ENCODE measurements at regions not wholly inside any gene's neighbourhood (a gene's known extent, or its start where the extent isn't known, plus 50 kb on each side); places are given as distances from the start of the nearest gene placed in this dataset.
A peak's percentile ranks its signal among the peaks of the same experiment; 100 is the strongest.

DNA sequence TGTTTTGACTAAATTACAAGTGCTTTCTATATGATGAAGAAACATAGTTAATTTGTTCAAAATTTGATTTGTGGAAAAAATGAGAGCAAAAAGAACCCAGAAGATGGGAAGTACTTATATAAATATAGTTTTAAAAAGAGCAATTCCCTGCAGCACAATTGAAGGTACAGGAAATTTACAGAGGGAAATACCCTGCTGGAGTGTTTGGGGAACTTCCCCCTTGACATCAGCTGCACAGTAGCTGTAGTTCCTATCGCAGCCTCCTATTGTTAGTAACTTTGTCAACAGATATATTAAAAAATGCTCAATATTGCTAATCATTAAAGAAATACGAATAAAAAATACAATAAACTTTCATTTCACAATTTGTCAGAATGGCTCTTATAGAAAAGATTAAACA is 1118.8 kb upstream of the ZEB2 start:
- DNase-seq (ENCODE audit: low spot score), result peak; percentile 10

DNA sequence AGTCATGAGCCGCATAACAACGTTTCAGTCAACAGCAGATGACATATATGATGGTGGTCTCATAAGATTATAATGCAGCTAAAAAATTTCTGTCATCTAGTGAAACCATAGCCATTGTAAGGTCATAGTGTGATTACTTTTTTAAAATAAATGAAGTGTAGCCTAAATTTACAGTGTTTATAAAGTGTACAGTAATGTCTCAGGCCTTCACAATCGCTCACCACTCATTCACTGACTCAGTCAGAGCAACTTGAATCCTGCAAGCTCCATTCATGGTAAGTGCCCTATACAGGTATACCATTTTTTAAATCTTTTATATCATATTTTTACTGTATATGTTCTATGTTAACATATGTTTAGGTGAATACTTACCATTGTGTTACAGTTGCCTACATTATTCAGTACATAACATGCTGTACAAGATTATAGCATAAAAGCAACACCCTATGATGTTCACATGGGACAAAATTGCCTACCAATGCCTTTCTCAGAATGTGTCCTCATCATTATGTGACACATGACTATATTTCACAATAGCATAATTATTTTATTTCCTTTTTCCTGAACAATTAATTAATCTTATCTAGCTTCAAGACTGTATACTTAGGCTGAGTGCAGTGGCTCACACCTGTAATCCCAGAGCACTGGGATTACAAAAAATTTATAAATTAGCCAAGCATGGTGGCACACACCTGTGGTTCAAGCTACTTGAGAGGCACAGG is 1115.9 kb upstream of the ZEB2 start:
- DNase-seq (ENCODE audit: low spot score), result no peak

DNA sequence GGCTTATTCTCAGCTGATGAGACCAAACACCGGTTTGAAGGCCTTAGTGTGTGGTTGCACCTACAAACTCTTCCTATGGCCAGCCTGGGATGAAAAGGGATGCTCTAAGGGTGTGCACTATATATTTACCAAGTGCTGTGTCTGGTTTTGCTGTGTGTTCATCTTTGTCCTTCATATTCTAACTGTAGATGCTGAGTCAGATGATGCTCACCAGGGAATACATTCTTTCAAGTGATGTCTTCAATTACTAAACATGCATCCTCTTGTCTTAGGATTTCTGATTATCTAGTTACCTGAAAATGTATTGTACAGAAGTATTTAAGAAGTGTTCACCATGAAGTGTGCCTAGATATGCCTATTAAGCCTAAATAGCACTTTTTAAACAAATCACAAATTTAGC is 1111.6 kb upstream of the ZEB2 start:
- no peak for DNase-seq (ENCODE audit: low spot score)

DNA sequence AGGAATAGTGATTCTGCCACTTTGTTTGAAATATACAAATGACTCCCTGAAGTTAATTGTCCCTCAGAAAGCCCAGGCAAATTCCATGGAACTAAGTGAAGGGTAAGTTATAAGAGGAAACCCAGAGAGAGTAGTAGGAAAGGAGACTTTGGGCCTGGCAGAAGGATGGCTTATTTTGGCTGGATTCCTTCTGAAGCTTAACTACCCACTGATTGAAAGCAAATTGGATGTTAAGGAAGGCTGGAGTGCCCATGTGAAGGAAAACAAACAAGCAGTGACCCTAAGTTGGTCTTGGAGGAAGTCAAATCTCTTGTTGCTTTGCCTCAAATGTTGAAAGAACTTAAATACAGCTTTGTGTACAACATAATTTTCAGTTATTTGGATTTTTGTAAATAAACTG is 1106.4 kb upstream of the ZEB2 start:
- no peak for DNase-seq (ENCODE audit: low spot score)

DNA sequence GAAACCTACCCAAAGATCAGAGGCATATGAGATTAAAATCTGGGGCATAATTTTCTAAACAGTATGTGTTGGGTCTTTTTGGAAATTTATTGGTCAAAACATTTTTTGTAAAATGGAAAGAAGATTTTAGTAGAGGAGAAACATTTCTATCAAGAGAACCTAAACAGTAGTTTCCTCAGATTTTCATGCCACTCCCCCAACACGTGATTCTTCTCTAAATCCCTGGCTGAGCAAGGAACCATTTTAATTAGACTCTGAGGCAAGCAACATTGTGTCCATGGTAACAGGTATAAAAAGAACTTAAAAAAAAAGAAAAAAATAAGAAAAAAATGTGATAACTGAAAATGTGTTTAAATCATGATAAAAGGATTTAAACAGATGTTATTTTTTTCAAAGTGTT is 1105.2 kb upstream of the ZEB2 start:
- DNase-seq (ENCODE audit: low spot score), result no peak

DNA sequence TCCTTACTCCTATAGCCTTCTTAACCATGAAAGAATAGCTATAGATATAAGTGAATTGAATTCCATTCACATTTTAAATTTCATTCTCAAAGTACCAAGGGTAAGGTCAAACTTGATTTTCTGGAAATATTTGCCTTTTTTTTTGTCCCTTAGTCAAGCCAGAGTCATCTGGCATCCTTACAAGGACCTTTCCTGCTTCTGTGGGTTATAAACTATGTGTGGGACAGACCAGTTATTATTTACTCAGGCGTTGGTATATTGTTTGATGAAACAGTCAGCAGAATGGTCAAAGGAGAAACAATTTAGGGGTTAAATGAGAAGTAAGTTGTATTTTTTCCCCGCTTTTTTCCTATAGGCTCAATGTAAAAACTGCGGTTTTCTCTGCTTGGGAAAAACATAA is 1103.2 kb upstream of the ZEB2 start:
- no peak for DNase-seq (ENCODE audit: low spot score)

DNA sequence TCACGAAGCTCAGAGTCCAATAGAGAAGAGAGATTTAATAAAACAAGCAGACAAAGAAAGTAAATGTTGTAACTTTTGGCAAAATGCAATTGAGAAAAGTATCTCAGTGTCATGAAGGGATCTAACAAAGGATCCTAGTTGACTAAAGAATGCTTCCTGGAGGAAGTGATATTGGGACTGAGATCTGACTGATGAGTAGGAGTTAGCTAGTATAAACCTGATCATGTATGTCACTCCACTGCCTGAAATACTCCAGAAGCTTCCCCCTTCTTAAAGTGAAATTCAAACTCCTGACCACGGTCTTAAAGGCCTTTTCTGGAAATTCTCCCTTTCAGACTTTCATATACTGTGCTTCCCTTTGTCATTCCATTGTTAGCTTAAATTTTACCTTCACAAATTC is 1102.4 kb upstream of the ZEB2 start:
- DNase-seq (ENCODE audit: low spot score), result no peak

DNA sequence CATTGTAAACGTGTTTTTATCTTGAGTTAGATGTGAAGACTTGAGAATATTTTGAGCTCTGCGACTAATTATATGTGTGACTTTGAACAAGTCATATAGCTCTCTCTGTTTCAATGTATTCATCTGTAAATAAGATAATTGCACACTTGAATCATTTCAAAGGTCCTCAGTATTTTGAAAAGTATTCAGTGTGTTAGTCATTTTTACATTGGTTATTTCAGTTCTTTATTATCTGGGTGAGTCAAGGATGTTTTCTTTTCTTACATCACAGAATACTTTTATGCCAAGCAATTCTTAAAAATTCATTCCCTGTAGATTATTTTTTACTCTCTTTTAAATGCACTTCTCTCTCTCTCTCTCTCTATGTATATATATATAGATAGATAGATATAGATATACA is 1098.0 kb upstream of the ZEB2 start:
- no peak for DNase-seq (ENCODE audit: low spot score)

DNA sequence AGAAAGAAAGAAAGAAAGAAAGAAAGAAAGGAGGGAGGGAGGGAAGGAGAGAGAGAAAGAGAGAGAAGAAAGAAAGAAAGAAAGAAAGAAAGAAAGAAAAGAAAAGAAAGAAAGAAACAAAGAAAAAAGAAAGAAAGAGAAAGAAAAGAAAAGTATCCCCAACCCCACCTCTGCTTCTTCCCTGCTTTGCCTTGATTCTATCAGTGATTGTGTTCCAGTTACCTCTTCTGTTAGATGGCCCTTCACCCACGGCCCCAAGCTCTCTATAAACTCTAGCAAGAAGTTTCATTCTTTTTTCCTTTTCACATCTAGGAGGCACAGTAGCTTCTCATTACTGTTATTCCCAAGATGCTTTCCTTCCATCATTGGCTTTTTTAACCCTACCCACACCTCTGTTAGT is 1097.5 kb upstream of the ZEB2 start:
- no peak for DNase-seq (ENCODE audit: low spot score)

DNA sequence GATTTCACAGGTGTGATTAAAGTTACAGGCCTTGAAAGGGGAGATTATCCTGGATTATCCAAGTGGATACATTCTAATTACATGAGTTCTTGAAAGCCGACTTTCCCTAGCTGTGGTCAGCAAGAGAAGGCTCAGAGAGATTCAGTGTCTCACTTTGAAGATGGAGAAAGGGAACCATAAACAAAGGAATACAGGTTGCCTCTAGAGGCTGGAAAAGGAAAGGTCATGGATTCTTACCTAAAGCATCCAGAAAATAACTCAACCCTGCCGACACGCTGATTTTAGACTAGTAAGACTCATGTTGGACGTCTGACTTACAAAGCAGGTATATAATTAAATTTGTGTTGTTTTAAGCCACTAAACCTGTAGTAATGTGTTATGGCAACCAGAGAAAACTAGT is 1095.7 kb upstream of the ZEB2 start:
- no peak for DNase-seq (ENCODE audit: low spot score)

DNA sequence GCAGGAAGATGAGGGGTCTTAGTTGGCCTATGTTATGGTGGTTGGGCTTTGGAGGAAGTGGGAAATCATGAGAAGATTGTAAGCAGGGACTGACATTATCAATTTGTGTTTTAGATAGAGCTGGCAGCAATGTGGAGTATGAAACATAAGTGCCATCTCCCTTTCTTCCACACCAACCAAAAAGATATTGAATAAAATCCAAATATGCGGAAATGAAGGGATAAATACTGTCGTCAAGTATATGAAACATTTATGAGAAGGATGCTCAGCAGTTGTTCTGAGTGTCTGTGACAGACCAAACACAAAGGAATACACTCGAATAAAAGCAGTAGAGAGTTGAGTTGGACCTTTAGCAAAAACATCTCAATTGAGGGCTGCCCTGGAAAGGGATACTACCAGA is 1090.0 kb upstream of the ZEB2 start:
- DNase-seq (ENCODE audit: low spot score), result no peak

DNA sequence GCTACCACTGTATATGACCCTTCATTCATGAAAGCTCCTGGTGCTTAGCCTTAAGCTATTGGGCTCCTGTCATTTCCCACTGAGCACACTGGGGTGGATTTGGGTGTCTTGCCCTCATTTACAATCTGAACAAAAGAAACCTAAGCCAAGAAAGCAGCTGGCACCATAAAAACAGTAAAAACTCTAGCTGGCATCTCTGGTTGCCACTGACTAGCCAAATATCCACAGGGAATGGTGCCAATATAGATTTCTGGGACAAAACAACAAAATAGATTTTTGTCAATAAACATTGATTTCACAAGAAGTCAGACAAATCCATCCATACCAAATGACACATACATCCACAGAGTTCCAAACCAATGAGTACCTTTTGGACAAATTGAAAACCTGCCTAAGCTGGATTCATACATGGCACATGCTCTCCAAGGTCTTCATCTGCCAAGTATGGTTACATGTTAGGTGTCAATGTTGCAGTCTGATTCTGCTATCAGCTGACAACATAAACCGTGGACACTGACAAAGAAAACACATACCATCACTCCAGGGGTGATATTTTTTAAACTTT is 1081.5 kb upstream of the ZEB2 start:
- no peak for DNase-seq (ENCODE audit: low spot score)

DNA sequence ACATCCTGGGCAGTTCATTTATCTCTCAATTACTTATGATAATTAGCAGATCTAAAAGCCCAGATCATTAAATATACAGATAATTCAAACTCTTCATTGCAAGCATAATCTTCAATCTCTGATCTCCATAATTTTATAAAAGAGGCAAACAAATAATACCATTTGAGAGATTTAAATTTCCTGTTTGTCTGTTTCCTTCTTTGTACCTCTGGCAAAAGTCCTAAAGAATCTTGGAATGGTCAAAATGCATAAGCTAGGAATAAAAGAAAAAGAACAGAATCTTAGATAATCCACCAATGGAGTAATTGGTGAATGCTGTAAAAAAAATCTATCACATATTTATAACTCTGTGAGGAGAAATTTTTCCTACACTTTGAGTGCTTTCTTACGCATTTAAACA is 1080.9 kb upstream of the ZEB2 start:
- DNase-seq (ENCODE audit: low spot score), result no peak

DNA sequence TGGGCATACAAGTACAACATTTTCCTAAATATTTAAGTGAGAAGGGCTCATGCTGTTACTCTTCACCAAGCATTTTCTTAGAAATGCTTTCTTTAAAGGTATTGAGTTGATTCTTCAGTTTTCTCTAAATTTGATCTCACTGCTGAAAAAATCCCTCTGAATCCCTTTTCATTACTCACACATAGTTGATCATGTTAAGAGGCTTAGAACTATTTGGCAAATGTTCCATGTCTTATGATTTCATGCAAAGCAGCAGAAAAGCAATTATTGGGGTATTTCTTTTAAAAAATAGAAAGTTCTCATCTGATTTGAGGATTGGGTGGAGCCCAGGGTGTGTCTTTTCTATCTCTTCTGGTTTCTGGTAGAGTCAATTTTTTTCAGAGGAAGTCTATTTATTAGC is 1079.8 kb upstream of the ZEB2 start:
- no peak for DNase-seq (ENCODE audit: low spot score)

DNA sequence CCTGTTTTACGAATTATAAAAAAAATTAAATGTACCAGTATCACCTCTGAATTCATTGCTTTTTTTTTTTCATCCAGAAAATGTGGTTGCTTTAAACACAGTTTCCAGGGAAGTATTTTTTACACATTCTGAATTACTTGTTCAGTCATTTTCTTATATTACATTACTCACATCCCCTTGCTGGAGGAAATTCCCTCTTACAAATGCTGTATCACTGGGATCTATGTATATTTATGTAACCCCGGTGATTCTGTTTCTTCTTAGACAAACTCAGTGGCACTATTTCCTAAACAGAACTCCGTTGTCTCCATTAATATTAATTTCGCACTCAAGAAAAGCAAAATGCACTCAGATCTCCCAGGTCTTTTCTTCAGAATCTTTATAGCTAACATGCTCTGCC is 1078.5 kb upstream of the ZEB2 start:
- no peak for DNase-seq (ENCODE audit: low spot score)

DNA sequence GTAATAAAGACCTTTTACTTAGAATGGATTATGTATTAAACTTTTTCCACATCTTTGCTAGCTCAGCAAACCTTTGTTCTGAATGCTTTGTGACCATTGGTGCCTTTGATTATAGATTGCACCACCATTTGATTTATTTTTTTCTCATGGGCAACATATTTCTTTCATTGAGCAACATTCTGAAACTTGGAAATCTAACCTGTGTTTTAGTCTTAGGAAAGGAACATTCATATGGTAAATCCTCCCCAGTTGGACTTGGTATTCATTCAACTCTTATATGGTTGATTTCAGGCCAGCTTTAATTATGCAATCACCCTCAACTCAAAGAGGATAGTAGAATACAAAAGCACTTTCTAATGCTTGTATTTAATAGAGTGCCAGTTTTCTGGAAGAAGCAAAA is 1077.9 kb upstream of the ZEB2 start:
- no peak for DNase-seq (ENCODE audit: low spot score)

DNA sequence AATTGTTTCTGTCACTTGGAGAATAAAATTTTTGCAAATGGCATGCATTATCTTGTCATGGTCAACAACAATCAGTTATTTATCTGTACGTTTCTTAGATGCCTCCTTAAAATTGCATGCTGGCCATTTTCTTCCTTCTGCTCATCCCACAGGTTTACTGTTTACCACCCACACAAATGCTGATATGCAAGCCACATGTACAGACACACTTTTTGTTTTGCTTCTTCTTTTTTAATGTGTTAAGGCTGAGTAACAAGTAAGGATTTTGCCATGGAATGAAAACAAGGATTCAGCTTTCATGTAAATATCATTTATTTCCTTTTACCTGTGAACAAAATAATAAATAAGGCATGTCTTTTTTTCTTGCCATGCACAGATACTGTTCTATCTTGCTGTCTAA is 1077.1 kb upstream of the ZEB2 start:
- DNase-seq (ENCODE audit: low spot score), result no peak

DNA sequence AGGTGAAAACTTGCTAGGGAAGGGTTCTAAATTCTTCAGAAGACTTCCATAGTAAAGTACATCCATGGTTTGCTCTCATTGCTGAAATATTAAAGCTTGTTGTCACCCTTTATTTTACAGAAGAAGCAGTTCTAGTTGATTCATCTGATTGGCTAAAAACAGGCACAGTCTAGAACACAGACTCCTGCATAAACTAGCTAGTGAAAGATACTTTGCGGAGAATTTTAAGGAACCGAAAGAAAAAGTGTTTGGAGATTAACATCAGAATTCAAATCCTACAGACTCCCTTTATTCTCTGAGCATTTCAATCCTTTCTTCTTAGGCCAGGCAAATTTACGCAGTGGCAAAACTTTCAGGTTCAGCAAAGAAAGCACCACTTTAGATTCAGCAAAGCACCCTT is 1076.5 kb upstream of the ZEB2 start:
- DNase-seq (ENCODE audit: low spot score), result peak; percentile 17

DNA sequence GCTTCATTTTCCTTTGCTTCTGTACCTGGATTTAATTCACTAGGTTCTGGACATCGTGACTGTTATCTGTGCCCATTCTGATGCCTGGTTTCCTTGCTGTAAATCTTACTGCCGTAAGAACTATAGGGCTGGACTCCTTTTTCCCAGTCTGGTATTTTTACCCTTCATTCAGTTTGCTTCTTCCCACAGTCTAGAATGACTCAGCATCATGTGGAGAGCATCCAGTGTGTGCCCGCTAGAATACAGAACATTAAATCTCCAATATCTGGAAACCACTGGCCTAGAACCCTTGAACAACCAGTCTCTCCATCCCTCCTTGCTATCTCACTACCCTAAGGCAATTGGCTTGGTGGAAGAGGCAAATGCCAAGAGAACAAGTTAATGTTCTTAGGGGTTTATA is 1075.4 kb upstream of the ZEB2 start:
- DNase-seq (ENCODE audit: low spot score), result no peak

DNA sequence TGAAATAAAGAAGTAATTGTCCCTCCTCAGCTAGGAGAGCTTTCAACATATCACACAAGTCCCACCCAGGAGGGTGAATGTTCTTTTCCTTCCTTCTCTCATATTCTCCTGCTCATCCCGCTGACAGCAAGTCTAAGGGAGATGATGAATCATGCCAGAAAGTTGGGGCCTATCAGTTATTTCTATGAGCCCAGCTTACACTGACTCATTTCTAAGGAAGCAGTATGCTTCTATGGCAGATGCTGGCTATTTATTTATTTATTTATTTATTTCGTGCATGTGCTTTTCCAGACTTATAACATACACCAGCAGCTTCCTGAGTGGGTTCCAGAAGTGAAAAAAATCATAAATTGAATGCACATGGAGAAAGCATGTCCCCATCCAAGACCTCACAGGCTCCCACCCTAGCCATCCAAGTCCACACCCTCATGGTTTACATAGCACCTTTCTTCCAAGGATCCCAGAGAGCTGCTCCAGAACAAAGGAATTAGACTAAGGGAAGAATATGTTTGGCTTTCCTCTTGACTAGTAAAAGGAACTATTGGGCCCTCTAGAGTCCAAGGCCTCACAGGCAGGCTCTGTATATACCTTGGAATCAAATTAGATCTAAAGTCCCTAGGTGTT is 1074.2 kb upstream of the ZEB2 start:
- no peak for DNase-seq (ENCODE audit: low spot score)

DNA sequence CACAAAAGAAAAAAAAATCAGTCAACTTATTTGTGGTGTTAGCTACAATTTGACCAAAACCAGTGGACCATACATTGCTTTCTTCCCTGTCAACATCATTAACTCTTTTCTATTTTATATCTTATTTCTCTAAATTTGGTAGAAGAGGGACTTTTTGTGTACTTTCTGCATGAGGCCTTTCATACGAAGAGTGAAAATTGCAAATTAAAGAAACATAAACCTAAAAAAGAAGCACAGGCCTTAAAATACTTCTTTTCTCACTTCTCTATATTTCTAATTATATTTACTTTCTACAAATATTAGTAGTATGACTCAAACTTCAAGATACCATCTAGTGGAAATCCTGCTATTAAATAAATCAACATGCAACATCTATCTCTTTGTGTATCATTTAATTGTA is 1073.4 kb upstream of the ZEB2 start:
- DNase-seq (ENCODE audit: low spot score), result peak; percentile 35

DNA sequence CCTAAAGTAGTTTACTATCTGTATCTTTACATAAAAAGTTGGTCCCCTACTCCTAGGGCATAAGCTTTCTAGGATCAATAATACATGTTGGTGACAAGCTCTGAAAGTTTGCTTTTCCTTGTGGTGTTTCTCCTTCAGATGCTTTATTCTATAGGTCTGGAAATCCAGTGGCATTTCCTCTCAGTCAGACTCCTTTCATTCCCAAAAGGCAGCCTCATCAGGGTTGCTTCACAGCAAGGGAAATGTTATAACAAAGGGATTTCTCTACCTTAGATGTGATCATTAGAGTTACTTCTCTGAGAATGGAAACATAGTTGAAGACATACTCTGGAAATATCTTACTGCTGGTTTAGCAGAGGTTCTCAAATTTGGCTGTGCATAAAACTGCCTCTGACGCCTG is 1072.4 kb upstream of the ZEB2 start:
- DNase-seq (ENCODE audit: low spot score), result no peak

DNA sequence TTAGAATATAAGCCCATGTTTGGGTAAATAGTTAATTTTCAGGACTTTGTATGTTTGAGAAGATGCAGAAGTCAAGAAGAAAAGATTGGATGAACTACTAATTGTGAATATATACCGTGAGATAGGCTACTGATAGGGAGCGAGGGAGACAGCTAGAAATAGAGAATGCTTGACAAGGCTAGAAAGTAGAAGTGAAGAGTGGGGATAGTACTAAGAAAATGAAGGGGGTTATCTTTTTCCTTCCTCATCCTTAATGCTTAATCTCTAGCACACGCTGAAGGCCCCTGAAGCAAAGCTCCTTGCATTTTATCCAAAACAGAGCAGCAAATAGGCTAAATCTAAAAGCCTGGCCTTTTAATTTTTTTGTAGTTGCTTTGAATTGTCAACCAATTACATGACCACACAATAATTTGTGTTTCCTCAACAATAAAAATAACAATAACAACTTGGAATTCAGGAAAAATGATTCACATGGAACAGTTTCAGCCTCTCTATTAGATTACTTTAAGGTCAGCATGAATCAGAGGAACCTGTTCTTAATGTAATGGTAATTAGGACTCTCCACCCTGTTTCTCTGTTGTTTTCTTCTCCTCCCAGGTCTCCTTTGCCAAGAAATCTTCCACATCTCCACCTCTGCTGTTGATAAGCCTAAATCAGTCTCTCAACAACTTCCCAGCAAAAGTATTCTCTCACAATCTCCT is 1071.3 kb upstream of the ZEB2 start:
- DNase-seq (ENCODE audit: low spot score), result no peak
